NCI-H2081 (cell line): ENCODE measurements at regions not wholly inside any gene's neighbourhood (a gene's known extent, or its start where the extent isn't known, plus 50 kb on each side); places are given as distances from the start of the nearest gene placed in this dataset.
"Not testable (repeated sequence)": the region's sequence is repeated elsewhere in the genome, so short reads cannot be mapped to it uniquely, and the experiment has no call there.

Experiments used
- DNase-seq, 2 experiments: peaks; one replicate each; lab custom pipeline; 2025; lab: John Stamatoyannopoulos, UW

DNA sequence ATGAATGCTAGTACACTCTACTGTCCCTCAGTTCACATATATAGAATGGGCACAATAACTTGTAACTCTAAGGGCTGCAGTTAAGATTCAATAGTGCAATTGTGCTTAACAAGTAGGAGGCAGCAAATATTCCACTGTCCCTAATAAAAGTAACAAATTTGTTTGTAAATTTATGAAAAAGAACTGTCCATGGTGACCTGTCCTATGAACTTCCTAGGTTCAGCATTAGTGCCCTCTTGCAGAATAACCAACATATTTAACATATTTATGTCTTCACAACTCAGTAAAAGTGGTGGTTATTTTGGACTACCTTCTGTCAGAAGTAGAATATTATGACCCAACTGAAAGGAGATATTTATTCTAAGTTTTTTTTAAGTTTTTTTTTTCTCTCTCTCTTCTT is 327.8 kb downstream of the CENPW start:
- DNase-seq: no peak

DNA sequence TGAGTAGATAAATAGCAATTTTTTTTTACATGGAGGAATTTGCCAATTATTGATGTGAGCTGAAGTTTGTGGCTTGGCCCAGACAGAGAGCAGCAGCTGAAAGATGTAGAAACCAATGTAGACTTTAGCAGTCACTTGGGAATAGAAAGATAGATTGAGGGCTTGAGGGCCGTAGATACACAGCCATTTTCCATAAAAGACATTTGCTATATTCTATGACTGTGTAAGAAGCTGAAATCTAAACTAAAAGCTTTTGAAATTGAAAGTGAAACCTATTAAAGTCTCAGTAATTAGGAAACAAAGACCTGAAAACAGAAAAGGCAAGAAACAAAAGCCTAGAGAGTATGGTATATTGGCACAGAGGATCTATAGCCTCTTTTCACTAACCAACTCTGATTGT is 332.7 kb downstream of the CENPW start:
- DNase-seq: no peak

GRCh38 chr6:126673749-126674148 is 333.8 kb downstream of the CENPW start:
- DNase-seq: not testable (repeated sequence)

- DNase-seq: no peak
These were observed 342.5 kb downstream of the CENPW start for GRCh38 chr6:126682440-126682839.

- no peak for DNase-seq
These were observed 345.3 kb downstream of the CENPW start for GRCh38 chr6:126685182-126685581.

GRCh38 chr6:126696921-126697693 is 357.2 kb downstream of the CENPW start:
- DNase-seq: no peak

- DNase-seq: no peak
These were observed 358.9 kb downstream of the CENPW start for GRCh38 chr6:126698732-126699240.

- no peak for DNase-seq
These were observed 362.0 kb downstream of the CENPW start for GRCh38 chr6:126701676-126702560.

DNA sequence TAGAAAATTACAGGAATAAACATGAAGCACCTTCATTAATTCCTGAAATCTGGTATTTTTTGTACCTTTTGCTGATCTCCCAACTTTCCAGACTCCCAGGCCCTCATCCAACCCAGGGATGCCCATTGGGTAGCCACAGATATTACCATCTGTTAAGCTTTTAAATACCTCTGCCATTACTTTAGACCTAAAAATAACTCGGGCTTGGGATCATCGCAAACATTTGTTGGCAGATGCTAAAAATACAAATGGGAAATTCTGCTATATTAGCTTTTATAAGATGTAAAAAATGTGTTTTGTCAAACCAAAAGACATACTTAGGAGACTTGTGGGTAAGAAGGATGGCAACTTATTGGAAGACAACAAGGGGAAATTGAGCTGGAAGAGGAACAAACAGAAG is 376.1 kb downstream of the CENPW start:
- DNase-seq: no peak

DNA sequence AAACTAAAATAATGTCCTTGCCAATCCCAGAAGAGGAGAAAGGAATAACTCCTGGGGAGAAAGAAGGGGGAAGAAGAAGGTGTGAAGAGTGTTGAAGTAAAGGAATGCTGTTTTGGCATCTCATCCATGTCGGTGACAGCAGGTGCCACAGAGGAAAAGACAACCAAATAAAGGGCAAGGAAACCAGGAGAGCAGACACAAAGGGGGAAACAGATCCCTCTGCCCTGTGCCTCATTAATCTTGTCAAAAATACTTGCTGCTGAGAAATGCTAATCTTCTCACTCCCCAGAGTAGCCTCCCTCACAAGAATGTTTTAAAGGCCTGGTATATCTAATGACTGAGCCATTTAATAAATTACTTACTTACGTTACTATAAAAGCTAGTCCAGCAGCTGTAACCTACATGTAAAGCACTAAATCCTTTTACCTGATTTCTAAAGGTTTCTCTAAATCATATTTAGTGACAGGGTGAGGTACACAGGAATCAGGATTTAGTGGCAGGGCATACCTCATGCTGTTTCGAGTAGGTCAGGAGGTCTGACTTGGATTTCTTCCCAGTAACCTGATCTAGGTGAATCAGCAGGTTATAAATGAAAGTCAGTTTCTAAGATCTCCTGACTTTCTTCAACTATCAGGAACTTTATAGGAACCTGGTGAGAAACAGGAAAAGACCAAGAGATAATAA is 377.1 kb downstream of the CENPW start:
- no peak for DNase-seq

- no peak for DNase-seq
These were observed 378.8 kb downstream of the CENPW start for GRCh38 chr6:126718600-126719327.

GRCh38 chr6:126720304-126720703 is 380.4 kb downstream of the CENPW start:
- no peak for DNase-seq

DNA sequence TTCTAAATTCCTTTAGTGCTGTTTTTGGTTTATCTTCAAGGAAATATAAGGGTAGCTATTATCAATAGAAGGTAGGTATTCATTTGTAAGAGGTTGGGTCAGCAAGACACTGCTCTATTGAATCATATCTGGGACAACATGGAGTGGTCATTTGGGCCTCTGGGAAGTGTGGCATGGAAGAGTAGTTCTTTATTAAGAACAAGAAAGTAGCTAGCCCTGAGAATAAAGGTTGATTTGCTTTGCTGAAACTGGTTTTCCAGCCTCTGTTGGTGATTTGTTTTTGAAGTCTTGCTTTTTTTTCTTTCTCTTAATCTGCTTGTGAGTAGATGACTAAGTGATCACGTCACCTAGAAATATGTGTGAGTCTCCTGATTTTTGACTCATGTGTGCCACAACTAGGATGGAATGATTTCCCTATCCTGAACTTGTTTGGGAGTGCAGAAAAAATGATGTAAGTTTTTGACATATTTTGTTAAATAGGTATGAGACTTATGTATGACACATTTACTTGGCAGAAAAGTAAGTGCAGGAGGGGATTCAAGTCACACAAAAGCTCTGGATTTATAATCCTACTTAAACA is 381.8 kb downstream of the CENPW start:
- no peak for DNase-seq

GRCh38 chr6:126722411-126722810 is 382.5 kb downstream of the CENPW start:
- no peak for DNase-seq

GRCh38 chr6:126723541-126724170 is 383.7 kb downstream of the CENPW start:
- DNase-seq: no peak

GRCh38 chr6:126724821-126725220 is 384.9 kb downstream of the CENPW start:
- DNase-seq: no peak

- not testable (repeated sequence) for DNase-seq
These were observed 386.5 kb downstream of the CENPW start for GRCh38 chr6:126726454-126726853.

DNA sequence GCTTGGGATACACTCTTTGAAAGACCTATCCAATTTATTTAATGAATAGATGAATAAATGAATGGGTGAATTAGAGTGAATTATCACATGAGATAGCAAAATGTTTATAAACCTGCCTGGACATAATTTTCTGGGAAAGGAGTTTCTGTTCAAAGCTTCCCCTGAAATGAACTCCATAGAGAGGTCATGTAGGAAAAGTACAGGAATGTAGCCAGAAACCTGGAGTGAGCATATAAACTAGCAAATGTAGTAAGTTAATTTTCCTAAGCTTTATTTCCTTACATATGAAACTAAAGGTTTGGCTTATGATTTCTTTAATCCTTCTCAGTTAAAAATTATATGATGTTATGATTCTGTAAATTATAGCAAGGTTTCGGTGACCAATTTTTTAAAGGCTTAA is 380.3 kb upstream of the RSPO3 start:
- DNase-seq: no peak

DNA sequence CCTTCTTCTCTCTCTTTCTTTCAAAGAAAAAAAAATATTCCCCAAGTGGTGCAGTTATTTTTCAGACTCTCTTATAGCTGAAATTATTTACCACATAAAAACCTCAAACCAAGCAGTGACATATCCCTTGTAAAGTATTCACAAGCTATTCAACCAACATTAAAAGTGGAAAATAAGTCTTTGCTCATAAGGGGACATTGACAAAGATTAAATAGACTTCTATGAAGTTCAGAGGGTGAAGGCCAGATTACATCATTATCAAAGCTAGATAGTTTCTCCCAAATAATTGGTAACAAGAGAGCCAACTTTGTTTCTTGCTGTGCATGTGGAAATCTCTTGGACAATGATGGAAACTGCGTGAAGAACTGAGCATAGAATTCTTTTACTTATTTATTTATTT is 379.8 kb upstream of the RSPO3 start:
- DNase-seq: no peak

GRCh38 chr6:126743076-126743475 is 375.4 kb upstream of the RSPO3 start:
- DNase-seq: no peak
